Type B pancreatic cell (in vitro differentiated cells): ENCODE measurements at regions not wholly inside any gene's neighbourhood (a gene's known extent, or its start where the extent isn't known, plus 50 kb on each side); places are given as distances from the start of the nearest gene placed in this dataset.

Experiments
- DNase-seq: peaks from one replicate; pipeline ENCODE4 v3.0.0; 2021; ENCODE audit warnings: mixed read lengths; ENCODE audit not compliant: unreplicated experiment; ENCODE audit errors: extremely low spot score
- H3K27ac Mint-ChIP-seq: 2 replicates; pipeline ENCODE4 v1.8.0; 2021; ENCODE audit warnings: mild to moderate bottlenecking, mixed read lengths
- H3K27me3 Mint-ChIP-seq: 2 replicates; pipeline ENCODE4 v1.8.0; 2021; ENCODE audit warnings: mixed read lengths
- H3K36me3 Mint-ChIP-seq: 2 replicates; pipeline ENCODE4 v1.8.0; 2021; ENCODE audit warnings: mixed read lengths
- H3K4me1 Mint-ChIP-seq: one replicate; pipeline ENCODE4 v1.8.0; 2021; ENCODE audit warnings: mixed read lengths; ENCODE audit not compliant: unreplicated experiment
- H3K4me3 Mint-ChIP-seq: 2 replicates; pipeline ENCODE4 v1.8.0; 2021; ENCODE audit warnings: mild to moderate bottlenecking, mixed read lengths
- H3K9me3 Mint-ChIP-seq: 2 replicates; pipeline ENCODE4 v1.8.0; 2021; ENCODE audit warnings: mixed read lengths
- TF ChIP-seq, protein P1 (sequence below): fragments of 200-600 bp; sonication (generic); conservative IDR thresholded peaks from 2 replicates; pipeline ENCODE4 v1.5.0; 2021; ENCODE audit warnings: antibody characterized with exemption, mild to moderate bottlenecking

DNA sequence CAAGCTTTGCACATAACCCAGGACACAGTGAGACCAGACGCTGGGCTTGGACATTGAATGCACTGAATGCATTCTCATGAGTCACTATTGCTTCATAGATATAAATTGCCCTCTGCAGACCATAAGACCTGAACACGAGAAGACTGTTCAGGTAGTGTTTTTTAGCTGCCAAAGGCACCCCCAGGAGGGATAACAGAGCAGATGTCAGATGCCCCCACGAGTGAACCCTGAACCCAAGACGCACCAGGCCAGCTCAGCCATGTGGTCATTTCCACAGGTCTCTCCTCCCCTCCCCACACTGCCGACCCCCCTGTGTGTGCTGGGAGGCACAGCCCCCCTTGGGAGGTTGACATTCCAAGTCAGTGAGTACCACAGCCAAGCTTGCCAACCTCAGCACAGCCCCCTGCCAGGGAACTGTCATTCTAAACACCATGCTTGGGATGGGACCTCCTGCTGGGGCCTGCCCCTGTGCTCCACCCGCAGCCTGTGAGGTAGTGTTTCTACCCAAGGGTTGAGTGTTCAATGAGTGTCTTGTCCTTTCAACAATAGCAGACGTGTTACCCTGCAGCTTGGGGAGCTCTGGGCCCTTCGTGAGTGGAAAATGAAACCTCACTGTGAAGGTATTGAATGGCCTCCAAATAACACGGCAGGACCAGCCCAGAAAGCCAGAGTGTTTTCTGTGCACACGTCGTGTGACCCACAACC, 68.2 kb downstream of the PSMG1 start:
- Mint-ChIP-seq H3K27ac (no peak overlapping the region), H3K4me1 (peaks cover 10% of the 10 kb centered on the region), H3K36me3 (no peaks in the 10 kb centered on the region), H3K4me3 (no peak overlapping the region), H3K9me3 (peaks cover 4% of the 10 kb centered on the region), H3K27me3 (peaks cover 5% of the 10 kb centered on the region)
- no peak for DNase-seq
- TF ChIP-seq, protein P1, sequence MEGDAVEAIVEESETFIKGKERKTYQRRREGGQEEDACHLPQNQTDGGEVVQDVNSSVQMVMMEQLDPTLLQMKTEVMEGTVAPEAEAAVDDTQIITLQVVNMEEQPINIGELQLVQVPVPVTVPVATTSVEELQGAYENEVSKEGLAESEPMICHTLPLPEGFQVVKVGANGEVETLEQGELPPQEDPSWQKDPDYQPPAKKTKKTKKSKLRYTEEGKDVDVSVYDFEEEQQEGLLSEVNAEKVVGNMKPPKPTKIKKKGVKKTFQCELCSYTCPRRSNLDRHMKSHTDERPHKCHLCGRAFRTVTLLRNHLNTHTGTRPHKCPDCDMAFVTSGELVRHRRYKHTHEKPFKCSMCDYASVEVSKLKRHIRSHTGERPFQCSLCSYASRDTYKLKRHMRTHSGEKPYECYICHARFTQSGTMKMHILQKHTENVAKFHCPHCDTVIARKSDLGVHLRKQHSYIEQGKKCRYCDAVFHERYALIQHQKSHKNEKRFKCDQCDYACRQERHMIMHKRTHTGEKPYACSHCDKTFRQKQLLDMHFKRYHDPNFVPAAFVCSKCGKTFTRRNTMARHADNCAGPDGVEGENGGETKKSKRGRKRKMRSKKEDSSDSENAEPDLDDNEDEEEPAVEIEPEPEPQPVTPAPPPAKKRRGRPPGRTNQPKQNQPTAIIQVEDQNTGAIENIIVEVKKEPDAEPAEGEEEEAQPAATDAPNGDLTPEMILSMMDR, result no peak

DNA sequence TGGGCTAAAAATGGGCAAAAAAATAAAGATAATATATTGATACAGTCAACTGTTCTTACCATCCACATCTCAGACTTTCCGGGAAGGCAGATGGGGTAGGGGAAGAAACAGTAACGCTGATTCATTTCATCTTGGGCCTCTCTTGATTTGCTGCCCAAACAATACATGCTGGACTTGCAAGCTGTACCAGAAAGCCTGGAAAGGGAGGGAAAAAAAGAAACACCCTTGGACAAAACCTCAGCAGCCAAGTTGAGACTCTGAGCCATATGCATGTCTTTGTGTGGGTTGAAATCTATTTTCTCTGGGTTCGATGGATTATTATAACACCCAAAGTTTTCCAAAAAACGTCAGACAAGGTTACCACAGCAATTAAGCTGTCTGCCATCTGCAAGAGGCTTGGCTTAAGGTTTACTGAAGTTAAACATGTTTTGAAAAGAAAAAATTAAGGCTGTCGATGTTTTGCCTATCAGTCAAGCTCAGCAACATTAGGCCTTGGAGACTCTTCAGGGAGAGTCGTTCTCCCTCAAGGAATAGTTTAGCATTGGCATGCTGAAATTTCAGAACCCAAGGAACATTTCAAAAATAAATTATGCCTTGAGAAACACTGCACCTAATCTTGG, 71.2 kb downstream of the PSMG1 start:
- TF ChIP-seq, protein P1, result no peak
- Mint-ChIP-seq H3K9me3 (peaks cover 5% of the 10 kb centered on the region), H3K4me3 (no peak overlapping the region), H3K27me3 (peaks cover 6% of the 10 kb centered on the region), H3K4me1 (peaks cover 10% of the 10 kb centered on the region), H3K27ac (no peak overlapping the region), H3K36me3 (no peaks in the 10 kb centered on the region)
- no peak for DNase-seq

DNA sequence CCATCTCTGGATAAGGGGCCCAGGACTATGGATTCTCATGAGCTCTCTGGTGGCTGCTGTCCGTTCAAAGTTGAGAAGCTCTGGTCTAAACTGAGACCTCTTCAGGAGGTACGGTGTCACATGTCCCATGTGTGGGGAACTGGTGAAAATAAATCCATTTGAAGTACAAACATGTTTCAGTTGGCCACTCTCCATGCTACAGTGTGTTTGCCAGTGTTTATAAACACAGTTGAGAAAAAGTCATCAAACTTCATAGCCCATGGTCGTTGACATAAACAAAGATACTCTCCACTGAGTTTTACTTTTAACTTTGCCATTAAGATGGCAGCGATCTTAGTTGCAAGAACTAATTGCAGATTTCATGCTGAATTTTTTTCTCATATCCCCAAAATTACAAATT, 72.8 kb downstream of the PSMG1 start:
- Mint-ChIP-seq H3K27ac (no peak overlapping the region), H3K9me3 (peaks cover 4% of the 10 kb centered on the region), H3K4me1 (peaks cover 18% of the 10 kb centered on the region), H3K27me3 (peaks cover 6% of the 10 kb centered on the region), H3K36me3 (no peaks in the 10 kb centered on the region), H3K4me3 (no peak overlapping the region)
- TF ChIP-seq, protein P1, result no peak
- no peak for DNase-seq

- Mint-ChIP-seq H3K9me3 (peaks cover 4% of the 10 kb centered on the region), H3K4me1 (peaks cover 20% of the 10 kb centered on the region), H3K27me3 (peaks cover 6% of the 10 kb centered on the region), H3K4me3 (no peak overlapping the region), H3K27ac (no peak overlapping the region), H3K36me3 (no peaks in the 10 kb centered on the region)
- TF ChIP-seq, protein P1, result no peak
- DNase-seq, result no peak
These were observed 73.5 kb downstream of the PSMG1 start for GRCh38 chr21:39109596-39110210.

DNA sequence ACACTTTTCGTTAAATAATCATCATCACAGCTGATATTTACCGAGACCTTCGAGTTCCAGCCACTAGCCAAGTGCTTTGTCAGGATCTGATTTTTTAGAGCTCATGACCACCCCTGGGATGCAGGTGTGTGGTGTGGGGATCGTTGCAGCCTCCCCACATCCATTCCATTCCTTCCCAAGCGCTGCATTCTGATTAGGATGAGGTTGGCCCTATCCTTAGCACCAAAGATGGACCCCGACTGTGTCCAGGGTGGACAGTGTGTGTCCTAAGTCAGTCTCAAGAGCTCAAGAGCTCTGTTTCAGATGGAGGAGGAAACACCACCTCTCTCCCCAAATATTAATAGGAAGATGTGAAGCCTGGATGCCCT, 74.1 kb downstream of the PSMG1 start:
- peaks cover 4% of the 10 kb centered on the region for H3K9me3 Mint-ChIP-seq
- H3K4me1 Mint-ChIP-seq, result peaks cover 15% of the 10 kb centered on the region
- H3K4me3 Mint-ChIP-seq, result no peak overlapping the region
- H3K27me3 Mint-ChIP-seq, result peaks cover 6% of the 10 kb centered on the region
- no peak overlapping the region for H3K27ac Mint-ChIP-seq
- DNase-seq, result no peak
- no peaks in the 10 kb centered on the region for H3K36me3 Mint-ChIP-seq
- TF ChIP-seq, protein P1, result no peak
